B cell (primary cell): ENCODE measurements at regions not wholly inside any gene's neighbourhood (a gene's known extent, or its start where the extent isn't known, plus 50 kb on each side); places are given as distances from the start of the nearest gene placed in this dataset.

Experiments
- ATAC-seq: fragments of 200-7000 bp; cut with Tn5 transposase; one replicate; pipeline ENCODE4 v1.10.0; 2021; ENCODE audit warnings: low read depth, mild to moderate bottlenecking, moderate number of reproducible peaks, moderate library complexity
- CTCF ChIA-PET: fragments of 350-600 bp; sonication (Branson Sonifier 250); formaldehyde crosslinking; loops from one replicate; lab custom pipeline; 2021; ENCODE audit warnings: antibody characterized with exemption, inconsistent platforms; lab: Charles Lee
- POLR2A ChIA-PET: fragments of 350-600 bp; sonication (Branson Sonifier 250); formaldehyde crosslinking; loops from one replicate; lab custom pipeline; 2021; ENCODE audit warnings: antibody characterized with exemption; lab: Charles Lee
- DNase-seq: peaks from one replicate; pipeline ENCODE4 v3.0.0; 2013
- H2AFZ ChIP-seq: 2 replicates; pipeline ENCODE4 v1.6.1; 2012; ENCODE audit warnings: mild to moderate bottlenecking, low read depth, low read length; ENCODE audit not compliant: insufficient read depth, poor library complexity, severe bottlenecking
- H3K27ac ChIP-seq, 2 donors: 1 replicate in 1 of 2; 2 replicates in 1 of 2; pipeline ENCODE4 v1.5.1; 2012 to 2013; ENCODE audit warnings: low read length in 2 of 2, mild to moderate bottlenecking in 2 of 2, moderate library complexity in 1 of 2
- H3K27me3 ChIP-seq, 4 experiments: fragments of 200-600 bp in 1 of 4; sonication (generic) in 1 of 4; replicated peaks in 1 of 4; 1 replicate in 2 of 4; 2 replicates in 2 of 4; pipeline versions ENCODE4 v1.6.1 to v1.7.0; 2013 to 2016; ENCODE audit warnings: low read length in 3 of 4, mild to moderate bottlenecking in 2 of 4, mixed read lengths in 1 of 4, moderate library complexity in 1 of 4; ENCODE audit not compliant: insufficient read depth in 4 of 4, control insufficient read depth in 3 of 4; ENCODE audit errors: control extremely low read depth in 1 of 4
- H3K36me3 ChIP-seq, 2 experiments: replicated peaks in 1 of 2; 1 replicate in 1 of 2; 2 replicates in 1 of 2; pipeline versions ENCODE4 v1.6.1 to v1.7.1; 2013; ENCODE audit warnings: low read length in 1 of 2; ENCODE audit not compliant: insufficient read depth in 2 of 2, control insufficient read depth in 1 of 2; ENCODE audit errors: control extremely low read depth in 1 of 2, extremely low read depth in 1 of 2
- H3K4me1 ChIP-seq, 2 donors: fragments of 200-600 bp in 1 of 2; sonication (generic) in 1 of 2; 1 replicate in 1 of 2; 2 replicates in 1 of 2; pipeline versions ENCODE4 v1.5.1 to v1.6.1; 2013 to 2017; ENCODE audit warnings: low read length in 2 of 2; ENCODE audit not compliant: control insufficient read depth in 2 of 2, insufficient read depth in 2 of 2
- H3K4me2 ChIP-seq: replicated peaks from 2 replicates; pipeline ENCODE3; 2012; ENCODE audit warnings: mild to moderate bottlenecking, low read depth, low read length; ENCODE audit not compliant: poor library complexity, severe bottlenecking
- H3K4me3 ChIP-seq, 5 experiments: fragments of 200-600 bp in 1 of 5; sonication (generic) in 1 of 5; 1 replicate in 3 of 5; 2 replicates in 2 of 5; pipeline versions ENCODE4 v1.5.1 to v1.7.0; 2011 to 2016; ENCODE audit warnings: low read length in 4 of 5, mild to moderate bottlenecking in 4 of 5, low read depth in 2 of 5, control low read depth in 1 of 5, moderate library complexity in 1 of 5; ENCODE audit not compliant: insufficient read depth in 1 of 5; ENCODE audit errors: control extremely low read depth in 1 of 5, extremely low read depth in 1 of 5
- H3K79me2 ChIP-seq: fragments of 200-600 bp; sonication (generic); one replicate; pipeline ENCODE4 v1.6.0; 2016; ENCODE audit warnings: low read length; ENCODE audit not compliant: control insufficient read depth, insufficient read depth
- H3K9ac ChIP-seq: fragments of 200-600 bp; sonication (generic); 2 replicates; pipeline ENCODE4 v1.6.1; 2017; ENCODE audit warnings: mild to moderate bottlenecking, low read length, moderate library complexity
- H3K9me3 ChIP-seq, 3 donors: one replicate each; pipeline versions ENCODE4 v1.6.1 to v1.7.1; 2013; ENCODE audit warnings: low read length in 2 of 3; ENCODE audit not compliant: control insufficient read depth in 2 of 3, insufficient read depth in 1 of 3; ENCODE audit errors: control extremely low read depth in 1 of 3
- H4K20me1 ChIP-seq: 2 replicates; pipeline ENCODE4 v1.6.0; 2012; ENCODE audit warnings: mild to moderate bottlenecking, low read length; ENCODE audit not compliant: insufficient read depth, control insufficient read depth, poor library complexity, severe bottlenecking
- H3K27ac Mint-ChIP-seq: one replicate; pipeline ENCODE4 v1.8.0; 2021; ENCODE audit warnings: mixed read lengths
- H3K27me3 Mint-ChIP-seq: one replicate; pipeline ENCODE4 v1.8.0; 2021; ENCODE audit warnings: mixed read lengths
- H3K4me1 Mint-ChIP-seq: one replicate; pipeline ENCODE4 v1.8.0; 2021; ENCODE audit warnings: mixed read lengths
- H3K4me3 Mint-ChIP-seq: one replicate; pipeline ENCODE4 v1.8.0; 2021; ENCODE audit warnings: mixed read lengths
- H3K9me3 Mint-ChIP-seq: one replicate; pipeline ENCODE4 v1.8.0; 2022; ENCODE audit warnings: mixed read lengths; ENCODE audit not compliant: insufficient read depth
- CTCF ChIP-seq: fragments of 200-600 bp; IDR thresholded peaks from one replicate; pipeline ENCODE4 v1.8.0; 2022; ENCODE audit warnings: antibody characterized with exemption, mild to moderate bottlenecking
- EZH2 ChIP-seq: IDR thresholded peaks from 2 replicates; pipeline ENCODE4 v1.6.1; 2012; ENCODE audit warnings: borderline replicate concordance, low read depth, mild to moderate bottlenecking, moderate library complexity, low read length; ENCODE audit not compliant: insufficient read depth, poor library complexity, severe bottlenecking
- WGBS: methylation state at CpG from one replicate; pipeline ENCODE4 v1.1.5; 2013; ENCODE audit warnings: missing lambda C conversion rate; ENCODE audit not compliant: insufficient coverage; 5-methylcytosine and 5-hydroxymethylcytosine counted together
- intact Hi-C: fragments of 100-400 bp; cut with micrococcal nuclease; formaldehyde crosslinking; loops from one replicate; pipeline ENCODE4 v1.10.0; 2022

GRCh38 chr15:56532721-56533460 is 68.0 kb upstream of the MNS1 start:
- POLR2A ChIA-PET = interaction anchor here (0.7 kb wide), 1 partner anchor 75 kb away, joined by 3 read pairs; no protein-coding TSS in a partner anchor
- Mint-ChIP-seq H3K9me3 (no peaks in the 10 kb centered on the region), H3K4me3 (peak overlapping the region; percentile 21), H3K27ac (peak overlapping the region; percentile 77), H3K27me3 (no peaks in the 10 kb centered on the region), H3K4me1 (peaks cover 30% of the 10 kb centered on the region)
- Histone ChIP-seq H3K9ac (no peak overlapping the region), H3K27ac (peak overlapping the region; percentile 5 to 32), H3K9me3 (no peaks in the 10 kb centered on the region), H2AFZ (peak overlapping the region; percentile 13), H3K27me3 (no peaks in the 10 kb centered on the region), H3K4me2 (peak overlapping the region; percentile 3), H3K4me1 (peaks cover 11 to 21% of the 10 kb centered on the region in 2 donors), H3K4me3 (no peak overlapping the region), H3K79me2 (no peaks in the 10 kb centered on the region), H3K36me3 (no peaks in the 10 kb centered on the region), H4K20me1 (no peaks in the 10 kb centered on the region)
- CTCF ChIA-PET = interaction anchor here (0.6 to 2.0 kb wide), 7 partner anchors 8 to 995 kb away, joined by 3 to 8 read pairs (median 3); no protein-coding TSS in a partner anchor
- 0% methylated on average over 1 of the region's 4 CpGs for WGBS
- TF ChIP-seq CTCF (no peak), EZH2 (no peak)
- intact Hi-C loops = no loop called here
- peak; percentile 25 for DNase-seq
- ATAC-seq = peak; percentile 87

GRCh38 chr15:56530157-56530556 is 65.2 kb upstream of the MNS1 start:
- Mint-ChIP-seq H3K9me3 (no peaks in the 10 kb centered on the region), H3K4me3 (no peak overlapping the region), H3K4me1 (peaks cover 24% of the 10 kb centered on the region), H3K27ac (no peak overlapping the region), H3K27me3 (no peaks in the 10 kb centered on the region)
- H3K79me2 ChIP-seq = no peaks in the 10 kb centered on the region
- H3K4me2 ChIP-seq = no peak overlapping the region
- ATAC-seq (no peak), DNase-seq (no peak)
- ChIA-PET CTCF (no interaction called here), POLR2A (no interaction called here)
- intact Hi-C loops = no loop called here
- no peak overlapping the region for H3K9ac ChIP-seq
- no peak overlapping the region for H3K4me3 ChIP-seq
- no CpG with 5 or more reads among the region's 1 CpG for WGBS
- no peaks in the 10 kb centered on the region for H3K9me3 ChIP-seq
- H3K27me3 ChIP-seq = no peaks in the 10 kb centered on the region
- no peaks in the 10 kb centered on the region for H3K36me3 ChIP-seq
- TF ChIP-seq CTCF = no peak
- TF ChIP-seq EZH2 = no peak
- H4K20me1 ChIP-seq = no peaks in the 10 kb centered on the region
- H3K4me1 ChIP-seq = peaks cover 11 to 17% of the 10 kb centered on the region in 2 donors
- no peak overlapping the region for H3K27ac ChIP-seq
- no peak overlapping the region for H2AFZ ChIP-seq
